ENCODE measurements at regions not wholly inside any gene's neighbourhood (a gene's known extent, or its start where the extent isn't known, plus 50 kb on each side); places are given as distances from the start of the nearest gene placed in this dataset.
"Not testable (repeated sequence)": the region's sequence is repeated elsewhere in the genome, so short reads cannot be mapped to it uniquely, and the experiment has no call there.

GRCh38 chr4:19650903-19651864 is 600.5 kb upstream of the SLIT2 start:
- no peak for DNase-seq (ENCODE audit: low read depth in 2 of 3, low spot score in 2 of 3)

GRCh38 chr4:19645589-19645988 is 606.1 kb upstream of the SLIT2 start:
- no peak for DNase-seq (ENCODE audit: low read depth in 2 of 3, low spot score in 2 of 3)

DNA sequence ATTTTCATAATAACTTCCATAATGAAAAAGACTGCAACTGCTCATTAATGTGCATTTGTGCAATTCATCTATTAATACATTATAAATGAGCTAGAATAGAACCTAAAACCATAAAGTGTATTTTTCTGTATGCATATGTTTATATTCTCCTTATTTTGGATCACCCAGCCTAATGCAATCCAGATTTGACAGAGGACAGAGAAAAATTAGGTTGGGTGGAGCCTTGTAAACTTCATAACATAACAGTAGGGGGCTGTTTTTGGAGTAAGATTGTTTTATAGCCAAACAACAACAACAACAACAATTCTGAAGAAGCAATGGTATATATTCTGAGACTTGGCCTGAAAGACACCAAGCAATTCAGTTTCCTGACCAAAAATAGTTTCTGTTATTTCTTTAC is 615.3 kb upstream of the SLIT2 start:
- no peak for DNase-seq (ENCODE audit: low read depth in 2 of 3, low spot score in 2 of 3)

DNA sequence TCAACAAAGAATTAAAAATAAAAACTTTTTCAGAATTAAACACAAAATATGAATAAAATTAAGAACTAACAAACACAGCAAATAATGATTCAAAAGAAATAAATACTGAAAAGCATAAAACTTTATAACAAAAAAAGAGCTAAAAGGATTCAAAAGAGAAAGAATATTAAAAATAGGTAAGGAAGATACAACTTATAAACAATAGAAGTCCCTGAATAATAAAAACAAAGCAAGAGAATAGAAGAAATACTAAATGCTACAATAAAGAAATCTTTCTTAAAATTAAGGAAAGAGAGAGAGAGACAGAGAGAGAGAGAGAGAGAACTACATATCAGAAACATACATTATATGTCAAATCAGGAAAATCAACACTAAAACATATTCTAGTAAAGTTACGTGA is 619.9 kb upstream of the SLIT2 start:
- DNase-seq (ENCODE audit: low read depth in 2 of 3, low spot score in 2 of 3), result no peak

DNA sequence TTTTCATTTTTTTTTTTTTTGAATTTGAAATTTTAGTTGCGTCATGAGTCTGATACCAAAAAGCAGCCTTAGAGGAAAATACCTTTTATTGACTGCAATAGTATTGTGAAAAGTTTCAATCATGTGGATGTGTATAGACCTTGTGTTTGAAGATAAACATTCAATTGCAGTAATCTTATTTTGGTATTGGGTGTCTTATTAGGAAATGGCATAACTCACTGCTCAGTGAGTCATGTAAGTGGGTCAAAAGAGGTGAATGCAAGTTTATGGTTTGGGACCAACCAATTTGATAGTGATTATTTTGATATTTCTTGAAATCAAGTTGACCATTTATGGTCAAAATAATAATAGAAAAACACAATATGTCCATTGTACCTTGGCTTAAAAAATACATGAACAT is 627.8 kb upstream of the SLIT2 start:
- no peak for DNase-seq (ENCODE audit: low read depth in 2 of 3, low spot score in 2 of 3)

- no peak for DNase-seq (ENCODE audit: low read depth in 2 of 3, low spot score in 2 of 3)
Observed at GRCh38 chr4:19615086-19615689, 636.5 kb upstream of the SLIT2 start.

DNA sequence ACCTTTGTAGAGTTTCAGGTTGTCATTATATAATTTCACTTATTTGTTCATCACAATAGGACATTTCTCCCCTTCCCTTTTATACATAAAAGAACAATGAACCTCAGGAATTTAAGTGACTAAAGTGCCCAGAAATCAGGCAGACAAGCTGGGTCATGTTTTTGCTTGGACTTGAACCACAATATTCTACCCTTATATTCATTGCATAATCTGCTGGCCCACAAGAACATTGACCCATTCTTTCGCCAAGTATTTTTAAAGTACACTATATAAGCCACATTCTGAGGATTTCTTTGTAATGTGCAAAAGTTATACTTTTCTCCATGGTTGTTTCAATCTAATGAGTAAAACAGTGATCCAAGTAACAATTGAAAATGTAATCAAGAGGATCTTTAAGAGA is 637.5 kb upstream of the SLIT2 start:
- no peak for DNase-seq (ENCODE audit: low read depth in 2 of 3, low spot score in 2 of 3)

DNA sequence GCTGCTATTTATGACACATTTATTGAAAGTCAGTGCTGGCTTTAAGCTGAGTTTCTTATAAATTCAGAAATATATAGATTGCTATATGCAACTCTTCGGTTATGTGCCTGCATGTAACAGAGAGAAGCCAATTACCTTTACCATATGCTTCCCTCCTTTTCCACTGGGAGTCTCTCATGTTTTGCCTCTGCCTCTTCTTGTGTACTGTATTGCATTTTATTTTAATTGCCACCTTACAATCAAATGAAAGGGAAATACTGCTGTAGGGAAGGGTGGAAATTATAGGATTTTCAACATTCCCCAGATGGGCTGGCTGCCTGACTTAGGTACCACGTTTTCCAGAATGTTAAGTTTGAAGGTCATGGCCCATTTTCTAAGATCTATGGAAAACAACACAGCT is 655.4 kb upstream of the SLIT2 start:
- DNase-seq (ENCODE audit: low read depth in 2 of 3, low spot score in 2 of 3), result no peak

DNA sequence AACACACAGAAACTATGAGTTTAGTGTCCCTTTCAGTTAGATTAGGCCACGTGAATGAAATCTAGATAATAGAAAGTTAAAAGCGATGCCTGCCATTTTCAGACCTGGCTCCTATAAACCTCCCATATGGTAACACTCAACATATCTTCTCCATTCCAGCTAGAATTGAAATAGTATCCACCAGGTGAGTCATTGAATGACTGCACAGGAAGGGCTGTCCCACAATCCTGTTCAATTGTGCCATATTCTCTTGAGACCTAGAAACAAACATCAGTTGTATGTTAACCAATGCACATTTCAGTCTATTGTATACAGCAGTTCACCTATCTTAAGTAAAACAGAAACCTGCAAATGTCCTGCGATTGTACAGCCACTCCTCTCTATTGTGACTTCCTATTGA is 659.3 kb upstream of the SLIT2 start:
- no peak for DNase-seq (ENCODE audit: low read depth in 2 of 3, low spot score in 2 of 3)

- no peak for DNase-seq (ENCODE audit: low read depth in 2 of 3, low spot score in 2 of 3)
Observed at GRCh38 chr4:19583827-19584569, 667.7 kb upstream of the SLIT2 start.

- no peak for DNase-seq (ENCODE audit: low read depth in 2 of 3, low spot score in 2 of 3)
Observed at GRCh38 chr4:19580095-19580494, 671.6 kb upstream of the SLIT2 start.

DNA sequence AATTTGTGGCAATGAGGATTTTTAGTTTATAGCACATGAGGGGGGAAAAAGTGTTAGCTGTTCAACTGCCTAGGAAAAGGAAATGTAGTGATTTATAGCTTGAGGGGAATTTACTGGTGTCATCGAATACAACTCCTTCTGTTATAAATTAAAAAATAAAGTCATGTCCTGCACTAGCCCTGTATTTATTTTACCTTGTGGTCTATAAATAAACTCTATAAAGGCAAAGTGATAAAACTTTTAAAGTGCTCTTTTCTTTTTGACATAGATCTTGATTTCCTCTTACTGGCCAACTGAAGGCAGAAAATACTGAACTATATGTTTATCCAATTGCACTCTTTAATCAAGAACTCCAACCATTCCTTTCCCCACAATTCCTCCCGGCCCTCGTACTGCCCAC is 672.1 kb upstream of the SLIT2 start:
- no peak for DNase-seq (ENCODE audit: low read depth in 2 of 3, low spot score in 2 of 3)

GRCh38 chr4:19577097-19577496 is 674.6 kb upstream of the SLIT2 start:
- no peak for DNase-seq (ENCODE audit: low read depth in 2 of 3, low spot score in 2 of 3)

DNA sequence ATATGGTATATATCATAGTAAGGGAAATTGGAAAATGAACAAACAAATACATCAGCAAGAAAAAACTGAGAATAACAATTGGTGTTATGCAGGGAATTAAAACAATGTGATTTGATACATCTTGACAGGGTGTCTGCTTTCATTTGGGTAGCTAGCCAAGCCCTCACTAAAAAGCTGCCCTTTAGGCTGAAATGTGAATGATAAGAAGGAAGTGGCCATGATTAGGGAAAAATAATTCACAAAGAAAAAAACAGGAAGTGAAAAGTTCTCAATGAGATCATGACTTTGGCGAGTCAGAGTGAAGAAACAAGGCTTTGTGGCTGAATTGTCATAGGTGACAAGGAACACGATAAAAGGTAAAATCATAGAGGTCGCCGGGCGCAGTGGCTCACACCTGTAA is 675.8 kb upstream of the SLIT2 start:
- no peak for DNase-seq (ENCODE audit: low read depth in 2 of 3, low spot score in 2 of 3)

DNA sequence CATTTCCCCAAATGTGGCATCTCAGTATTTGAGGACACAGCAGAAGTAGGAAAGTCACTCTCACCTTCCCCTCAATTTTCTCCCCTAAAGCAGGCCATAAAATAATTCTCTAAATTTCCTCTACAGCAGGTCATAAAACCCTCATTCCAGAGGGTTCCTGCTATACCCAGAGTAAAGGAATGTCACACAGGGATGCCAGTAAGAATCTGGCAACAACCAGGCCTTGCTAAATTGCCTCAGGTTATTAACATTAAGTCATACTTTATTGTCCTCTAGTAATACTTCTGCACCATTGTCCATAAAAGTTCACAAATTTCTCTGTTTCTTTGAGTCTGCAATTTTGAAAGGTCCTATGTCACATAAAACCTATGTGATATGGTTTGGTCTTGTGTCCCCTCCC is 685.7 kb upstream of the SLIT2 start:
- DNase-seq (ENCODE audit: low read depth in 2 of 3, low spot score in 2 of 3), result no peak

- no peak for DNase-seq (ENCODE audit: low read depth in 2 of 3, low spot score in 2 of 3)
Observed at GRCh38 chr4:19562456-19562855, 689.2 kb upstream of the SLIT2 start.

DNA sequence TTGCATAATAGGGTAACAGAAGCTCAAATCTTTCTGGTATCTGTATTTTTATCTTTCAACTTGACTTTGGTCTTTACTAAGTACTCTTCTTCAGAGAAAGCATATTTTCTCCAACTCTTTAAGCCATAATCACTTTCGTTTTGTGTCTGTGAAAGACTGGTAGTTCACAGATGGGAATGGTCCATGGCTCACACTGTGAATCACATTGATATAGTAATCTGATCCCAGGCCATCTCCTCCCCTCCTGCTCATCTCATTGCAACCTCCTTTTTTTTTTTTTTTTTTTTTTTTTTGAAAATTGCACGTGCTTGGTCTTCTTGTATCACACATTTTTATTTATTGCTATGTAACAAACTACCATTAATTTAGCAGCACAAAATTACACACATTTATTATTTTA is 694.5 kb upstream of the SLIT2 start:
- no peak for DNase-seq (ENCODE audit: low read depth in 2 of 3, low spot score in 2 of 3)

DNA sequence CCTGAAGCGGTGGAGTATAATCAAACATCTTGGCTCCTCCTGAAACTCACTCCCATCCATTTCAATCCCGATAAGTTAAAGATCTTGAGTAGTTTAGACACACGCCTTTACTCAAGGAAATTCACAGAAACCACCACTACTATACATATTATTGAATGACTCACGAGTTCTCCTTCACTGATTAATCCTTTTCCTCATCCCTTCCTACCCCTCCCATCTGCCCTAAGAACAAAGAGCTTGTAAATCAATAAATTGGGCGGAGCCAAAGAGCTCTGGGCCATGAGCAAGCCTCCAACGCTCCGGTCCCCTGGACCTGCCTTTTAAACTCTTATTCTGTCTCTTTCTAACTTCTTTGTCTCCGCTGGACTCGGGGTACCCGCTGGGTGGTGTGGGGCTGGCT is 695.4 kb upstream of the SLIT2 start:
- not testable (repeated sequence) for DNase-seq (ENCODE audit: low read depth in 2 of 3, low spot score in 2 of 3)

- DNase-seq (ENCODE audit: low read depth in 2 of 3, low spot score in 2 of 3), result no peak
Observed at GRCh38 chr4:19547463-19547862, 704.2 kb upstream of the SLIT2 start.

DNA sequence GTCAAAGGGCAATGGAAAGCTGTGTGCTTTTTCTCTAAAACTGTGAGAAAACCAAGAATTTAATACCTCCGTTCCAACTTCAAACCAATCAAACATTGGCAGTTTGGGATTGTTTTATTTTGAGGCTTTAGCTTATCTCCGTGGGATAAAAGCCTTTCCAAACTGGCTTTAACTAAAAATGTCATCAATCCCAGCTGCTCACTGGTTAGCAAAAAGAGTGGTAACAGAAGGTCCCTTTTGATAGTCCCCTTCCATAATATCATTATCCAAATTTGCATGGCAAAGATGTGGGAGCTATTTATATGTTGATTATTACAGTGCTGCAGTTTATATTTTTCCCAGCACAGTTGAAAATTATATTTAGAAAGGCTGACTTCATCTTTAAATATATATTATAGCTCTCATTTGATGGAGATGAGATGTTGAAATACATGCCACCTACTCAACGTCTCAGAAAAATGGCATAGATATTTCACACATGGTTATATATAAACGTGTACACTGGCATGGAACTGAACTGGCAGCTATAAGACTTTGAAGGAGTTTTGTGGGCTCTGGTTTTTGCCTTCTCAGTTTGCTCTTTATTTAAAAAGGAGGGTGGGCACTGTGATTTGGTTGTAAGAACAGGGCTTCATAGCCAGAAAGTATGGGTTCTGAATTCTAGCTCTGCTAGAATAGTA is 707.1 kb upstream of the SLIT2 start:
- no peak for DNase-seq (ENCODE audit: low read depth in 2 of 3, low spot score in 2 of 3)

DNA sequence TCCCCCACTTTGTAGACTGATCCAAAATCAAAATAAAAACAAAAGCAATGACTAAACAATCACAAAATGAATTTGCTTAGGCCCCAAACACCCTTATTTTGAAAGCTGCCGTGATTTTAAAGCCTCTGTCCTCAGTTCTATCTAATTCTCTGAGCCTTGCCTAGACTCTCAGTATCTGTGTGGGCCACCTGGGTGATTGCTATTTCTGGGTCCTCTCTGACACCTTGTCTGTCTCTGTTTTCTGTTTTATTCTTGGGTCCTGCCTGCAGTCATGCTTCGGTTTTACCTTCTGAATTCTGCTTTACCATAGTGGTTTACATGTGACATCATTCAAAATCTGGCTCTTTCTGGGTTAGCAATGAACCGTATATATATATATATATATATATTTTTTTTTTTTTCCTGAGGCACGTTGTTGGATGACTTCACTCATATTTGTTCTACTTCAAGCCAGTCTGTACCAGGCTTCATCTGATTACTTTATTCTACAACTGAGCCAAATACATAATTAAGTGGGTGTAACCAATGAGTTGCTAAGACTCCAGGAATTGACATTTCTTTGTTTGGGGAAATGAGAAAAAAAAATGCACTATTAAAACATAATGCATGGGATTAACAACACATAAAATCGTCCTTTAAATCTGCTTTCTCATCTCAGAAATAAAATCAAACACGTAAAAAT is 710.7 kb upstream of the SLIT2 start:
- no peak for DNase-seq (ENCODE audit: low read depth in 2 of 3, low spot score in 2 of 3)
